HEK293 (cell line): ENCODE measurements at regions not wholly inside any gene's neighbourhood (a gene's known extent, or its start where the extent isn't known, plus 50 kb on each side); places are given as distances from the start of the nearest gene placed in this dataset.

ENCODE experiments used
- CTCF ChIA-PET: fragments of 350-600 bp; formaldehyde crosslinking; extraction: SDS; loops from one replicate; lab custom pipeline; 2021; ENCODE audit warnings: antibody characterized with exemption; lab: Yijun Ruan, JAX
- POLR2A ChIA-PET: fragments of 300-600 bp; formaldehyde crosslinking; extraction: SDS; loops from one replicate; lab custom pipeline; 2020; ENCODE audit warnings: antibody characterized with exemption, inconsistent platforms; lab: Yijun Ruan, JAX
- H3K27ac ChIP-seq: fragments of 200-500 bp; sonication (Bioruptor generic); 2 replicates; pipeline ENCODE4 v1.5.1; 2014; ENCODE audit warnings: low read depth, low read length, control low read depth, inconsistent platforms; ENCODE audit errors: extremely low read depth
- H3K36me3 ChIP-seq, 2 experiments: fragments of 200-500 bp in 1 of 2; sonication (Bioruptor generic) in 1 of 2; 1 replicate in 1 of 2; 2 replicates in 1 of 2; pipeline ENCODE4 v1.5.1; 2014 to 2017; ENCODE audit warnings: inconsistent platforms in 2 of 2, low read length in 2 of 2; ENCODE audit not compliant: control insufficient read depth in 2 of 2, insufficient read depth in 1 of 2
- H3K4me1 ChIP-seq: fragments of 200-500 bp; sonication (Bioruptor generic); 2 replicates; pipeline ENCODE4 v1.5.1; 2014; ENCODE audit warnings: mild to moderate bottlenecking, low read length, inconsistent platforms; ENCODE audit not compliant: control insufficient read depth, insufficient read depth
- H3K4me3 ChIP-seq: 2 replicates; pipeline ENCODE4 v1.5.1; 2011; ENCODE audit warnings: low read depth, mild to moderate bottlenecking, control low read depth, low read length, moderate library complexity
- H3K9me3 ChIP-seq: fragments of 200-500 bp; sonication (Bioruptor generic); 2 replicates; pipeline ENCODE4 v1.5.1; 2014; ENCODE audit warnings: low read depth, low read length, inconsistent platforms; ENCODE audit not compliant: control insufficient read depth, insufficient read depth
- BCL11B ChIP-seq: fragments of 450-650 bp; formaldehyde crosslinking; IDR thresholded peaks from 2 replicates; pipeline ENCODE4 v1.5.1; 2016; ENCODE audit warnings: low read depth, missing biosample characterization, missing genetic modification characterization
- HOXC10 ChIP-seq: sonication (generic); formaldehyde crosslinking; IDR thresholded peaks from 2 replicates; pipeline ENCODE4 v1.8.1; 2023; ENCODE audit warnings: mild to moderate bottlenecking, missing genetic modification reagents
- SETDB1 ChIP-seq: IDR thresholded peaks from one replicate; pipeline ENCODE4 v1.6.1; 2017; ENCODE audit warnings: mild to moderate bottlenecking, low read length, moderate library complexity, mixed read lengths; ENCODE audit not compliant: insufficient read length
- ZEB2 ChIP-seq: fragments of 450-650 bp; formaldehyde crosslinking; IDR thresholded peaks from 2 replicates; pipeline ENCODE4 v1.5.1; 2016; ENCODE audit warnings: missing biosample characterization, missing genetic modification characterization
- ZFP41 ChIP-seq: fragments of 450-650 bp; formaldehyde crosslinking; IDR thresholded peaks from 2 replicates; pipeline ENCODE4 v1.5.1; 2016; ENCODE audit warnings: missing biosample characterization, missing genetic modification characterization, borderline replicate concordance
- ZNF2 ChIP-seq: fragments of 450-650 bp; formaldehyde crosslinking; IDR thresholded peaks from 2 replicates; pipeline ENCODE4 v1.5.1; 2016; ENCODE audit warnings: missing biosample characterization, missing genetic modification characterization
- ZNF202 ChIP-seq: fragments of 450-650 bp; formaldehyde crosslinking; IDR thresholded peaks from 2 replicates; pipeline ENCODE4 v1.5.1; 2016; ENCODE audit warnings: missing biosample characterization, missing genetic modification characterization, borderline replicate concordance
- ZNF324 ChIP-seq: fragments of 450-650 bp; formaldehyde crosslinking; IDR thresholded peaks from 2 replicates; pipeline ENCODE4 v1.5.1; 2016; ENCODE audit warnings: missing biosample characterization, missing genetic modification characterization
- ZNF335 ChIP-seq: fragments of 450-650 bp; formaldehyde crosslinking; conservative IDR thresholded peaks from 2 replicates; pipeline ENCODE4 v1.5.1; 2016; ENCODE audit warnings: missing biosample characterization, missing genetic modification characterization
- ZNF366 ChIP-seq: fragments of 450-650 bp; formaldehyde crosslinking; conservative IDR thresholded peaks from 2 replicates; pipeline ENCODE4 v1.5.1; 2016; ENCODE audit warnings: missing biosample characterization, missing genetic modification characterization
- ZNF404 ChIP-seq: fragments of 450-650 bp; formaldehyde crosslinking; IDR thresholded peaks from 2 replicates; pipeline ENCODE4 v1.5.1; 2017; ENCODE audit warnings: missing biosample characterization, missing genetic modification characterization
- ZNF473 ChIP-seq: fragments of 450-650 bp; formaldehyde crosslinking; IDR thresholded peaks from 2 replicates; pipeline ENCODE4 v1.5.1; 2017; ENCODE audit warnings: missing biosample characterization, missing genetic modification characterization
- ZNF610 ChIP-seq: fragments of 450-650 bp; formaldehyde crosslinking; IDR thresholded peaks from 2 replicates; pipeline ENCODE4 v1.5.1; 2016; ENCODE audit warnings: missing biosample characterization, missing genetic modification characterization, borderline replicate concordance
- ZNF621 ChIP-seq: fragments of 450-650 bp; formaldehyde crosslinking; IDR thresholded peaks from 2 replicates; pipeline ENCODE4 v1.5.1; 2017; ENCODE audit warnings: missing biosample characterization, missing genetic modification characterization
- ZNF670 ChIP-seq: fragments of 450-650 bp; formaldehyde crosslinking; IDR thresholded peaks from 2 replicates; pipeline ENCODE4 v1.5.1; 2016; ENCODE audit warnings: missing biosample characterization, missing genetic modification characterization, low read depth
- ZNF677 ChIP-seq: fragments of 450-650 bp; IDR thresholded peaks from 2 replicates; pipeline ENCODE4 v1.5.0; 2018; ENCODE audit warnings: missing biosample characterization, mild to moderate bottlenecking, missing genetic modification characterization, moderate library complexity
- ZNF76 ChIP-seq: fragments of 450-650 bp; formaldehyde crosslinking; IDR thresholded peaks from 2 replicates; pipeline ENCODE4; 2016; ENCODE audit warnings: low read depth, missing biosample characterization, missing genetic modification characterization, borderline replicate concordance
- ZNF837 ChIP-seq: fragments of 450-650 bp; formaldehyde crosslinking; IDR thresholded peaks from 2 replicates; pipeline ENCODE4 v1.5.1; 2016; ENCODE audit warnings: missing biosample characterization, missing genetic modification characterization
- TF ChIP-seq, protein P1 (sequence below): fragments of 450-650 bp; formaldehyde crosslinking; IDR thresholded peaks from 2 replicates; pipeline ENCODE4 v1.5.1; 2016; ENCODE audit warnings: missing biosample characterization, missing genetic modification characterization
- TF ChIP-seq, protein P2 (sequence below): fragments of 450-650 bp; formaldehyde crosslinking; IDR thresholded peaks from 2 replicates; pipeline ENCODE4 v1.5.1; 2016; ENCODE audit warnings: missing biosample characterization, missing genetic modification characterization

DNA sequence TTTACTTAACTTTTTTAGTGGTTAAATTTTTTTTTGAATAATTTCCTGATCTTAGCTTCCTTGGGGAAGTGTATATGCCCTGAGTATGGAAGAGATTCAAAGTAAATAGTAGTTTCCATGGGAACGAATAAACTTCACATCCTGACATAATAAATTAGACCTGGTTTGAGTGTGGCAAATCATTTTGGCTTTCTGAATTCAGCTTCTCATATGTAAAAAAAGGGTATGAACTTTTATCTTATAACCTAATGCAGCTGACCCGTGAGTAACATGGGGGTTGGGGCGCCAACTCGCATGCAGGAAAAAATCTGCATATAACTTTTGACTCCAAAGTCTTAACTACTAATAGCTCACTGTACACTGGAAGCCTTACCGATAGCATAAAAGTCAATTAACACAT lies 736.8 kb upstream of the NCAM2 start:
- H3K9me3 ChIP-seq, result no peaks in the 10 kb centered on the region
- ChIA-PET CTCF (no interaction called here), POLR2A (no interaction called here)
- no peak for TF ChIP-seq SETDB1
- TF ChIP-seq ZNF366 (tag by site-specific recombination), result no peak
- TF ChIP-seq ZNF324 (tag by site-specific recombination), result no peak
- TF ChIP-seq, protein P1, sequence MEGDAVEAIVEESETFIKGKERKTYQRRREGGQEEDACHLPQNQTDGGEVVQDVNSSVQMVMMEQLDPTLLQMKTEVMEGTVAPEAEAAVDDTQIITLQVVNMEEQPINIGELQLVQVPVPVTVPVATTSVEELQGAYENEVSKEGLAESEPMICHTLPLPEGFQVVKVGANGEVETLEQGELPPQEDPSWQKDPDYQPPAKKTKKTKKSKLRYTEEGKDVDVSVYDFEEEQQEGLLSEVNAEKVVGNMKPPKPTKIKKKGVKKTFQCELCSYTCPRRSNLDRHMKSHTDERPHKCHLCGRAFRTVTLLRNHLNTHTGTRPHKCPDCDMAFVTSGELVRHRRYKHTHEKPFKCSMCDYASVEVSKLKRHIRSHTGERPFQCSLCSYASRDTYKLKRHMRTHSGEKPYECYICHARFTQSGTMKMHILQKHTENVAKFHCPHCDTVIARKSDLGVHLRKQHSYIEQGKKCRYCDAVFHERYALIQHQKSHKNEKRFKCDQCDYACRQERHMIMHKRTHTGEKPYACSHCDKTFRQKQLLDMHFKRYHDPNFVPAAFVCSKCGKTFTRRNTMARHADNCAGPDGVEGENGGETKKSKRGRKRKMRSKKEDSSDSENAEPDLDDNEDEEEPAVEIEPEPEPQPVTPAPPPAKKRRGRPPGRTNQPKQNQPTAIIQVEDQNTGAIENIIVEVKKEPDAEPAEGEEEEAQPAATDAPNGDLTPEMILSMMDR (tag by site-specific recombination), result no peak
- TF ChIP-seq BCL11B (tag by site-specific recombination), result no peak
- no peak for TF ChIP-seq ZEB2 (tag by site-specific recombination)
- H3K4me1 ChIP-seq, result no peaks in the 10 kb centered on the region
- no peak overlapping the region for H3K27ac ChIP-seq
- no peak overlapping the region for H3K4me3 ChIP-seq
- no peaks in the 10 kb centered on the region for H3K36me3 ChIP-seq

DNA sequence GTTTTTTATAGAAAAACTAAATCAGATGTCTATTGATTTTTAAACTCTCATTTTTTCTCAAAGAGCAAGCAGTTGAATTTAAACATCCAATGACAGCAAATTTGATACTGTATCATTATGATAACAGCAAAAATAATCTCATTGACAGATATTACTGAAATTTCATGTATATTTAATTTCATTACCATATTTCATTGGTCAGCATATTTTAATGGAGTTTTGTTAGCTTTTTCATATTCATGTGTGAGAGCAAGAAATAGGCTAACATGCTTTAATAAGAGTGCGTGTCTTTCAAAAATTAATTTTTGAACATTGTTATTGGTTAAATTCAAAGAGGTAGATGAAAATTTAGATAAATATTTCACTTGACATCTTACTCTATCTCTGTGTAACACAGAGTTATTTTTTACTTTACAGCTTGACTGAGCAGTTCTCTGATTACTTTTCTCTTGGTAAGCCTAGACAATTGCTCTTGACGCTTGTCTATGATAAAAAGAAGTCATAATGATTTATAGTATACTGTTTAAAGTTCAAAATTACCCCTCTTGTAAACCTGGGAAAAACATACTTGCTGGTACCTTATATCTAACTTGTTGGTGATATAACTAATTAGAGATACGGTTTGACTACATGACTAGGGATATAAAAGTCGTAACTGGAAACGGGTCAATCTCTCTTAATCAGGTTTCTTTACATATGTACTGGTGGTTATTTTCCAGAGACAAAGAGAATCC lies 732.3 kb upstream of the NCAM2 start:
- ChIA-PET CTCF (no interaction called here), POLR2A (no interaction called here)
- Histone ChIP-seq H3K36me3 (no peaks in the 10 kb centered on the region), H3K27ac (no peak overlapping the region), H3K9me3 (no peaks in the 10 kb centered on the region), H3K4me1 (no peaks in the 10 kb centered on the region), H3K4me3 (no peak overlapping the region)
- no peak for TF ChIP-seq ZNF76
- no peak for TF ChIP-seq ZNF610 (tag by site-specific recombination)
- no peak for TF ChIP-seq ZNF335
- no peak for TF ChIP-seq ZNF677 (tag by site-specific recombination)
- no peak for TF ChIP-seq ZNF670 (tag by site-specific recombination)
- no peak for TF ChIP-seq ZNF621 (tag by site-specific recombination)
- no peak for TF ChIP-seq HOXC10 (CRISPR knock-in tag)
- TF ChIP-seq ZNF473, result no peak
- TF ChIP-seq, protein P2, sequence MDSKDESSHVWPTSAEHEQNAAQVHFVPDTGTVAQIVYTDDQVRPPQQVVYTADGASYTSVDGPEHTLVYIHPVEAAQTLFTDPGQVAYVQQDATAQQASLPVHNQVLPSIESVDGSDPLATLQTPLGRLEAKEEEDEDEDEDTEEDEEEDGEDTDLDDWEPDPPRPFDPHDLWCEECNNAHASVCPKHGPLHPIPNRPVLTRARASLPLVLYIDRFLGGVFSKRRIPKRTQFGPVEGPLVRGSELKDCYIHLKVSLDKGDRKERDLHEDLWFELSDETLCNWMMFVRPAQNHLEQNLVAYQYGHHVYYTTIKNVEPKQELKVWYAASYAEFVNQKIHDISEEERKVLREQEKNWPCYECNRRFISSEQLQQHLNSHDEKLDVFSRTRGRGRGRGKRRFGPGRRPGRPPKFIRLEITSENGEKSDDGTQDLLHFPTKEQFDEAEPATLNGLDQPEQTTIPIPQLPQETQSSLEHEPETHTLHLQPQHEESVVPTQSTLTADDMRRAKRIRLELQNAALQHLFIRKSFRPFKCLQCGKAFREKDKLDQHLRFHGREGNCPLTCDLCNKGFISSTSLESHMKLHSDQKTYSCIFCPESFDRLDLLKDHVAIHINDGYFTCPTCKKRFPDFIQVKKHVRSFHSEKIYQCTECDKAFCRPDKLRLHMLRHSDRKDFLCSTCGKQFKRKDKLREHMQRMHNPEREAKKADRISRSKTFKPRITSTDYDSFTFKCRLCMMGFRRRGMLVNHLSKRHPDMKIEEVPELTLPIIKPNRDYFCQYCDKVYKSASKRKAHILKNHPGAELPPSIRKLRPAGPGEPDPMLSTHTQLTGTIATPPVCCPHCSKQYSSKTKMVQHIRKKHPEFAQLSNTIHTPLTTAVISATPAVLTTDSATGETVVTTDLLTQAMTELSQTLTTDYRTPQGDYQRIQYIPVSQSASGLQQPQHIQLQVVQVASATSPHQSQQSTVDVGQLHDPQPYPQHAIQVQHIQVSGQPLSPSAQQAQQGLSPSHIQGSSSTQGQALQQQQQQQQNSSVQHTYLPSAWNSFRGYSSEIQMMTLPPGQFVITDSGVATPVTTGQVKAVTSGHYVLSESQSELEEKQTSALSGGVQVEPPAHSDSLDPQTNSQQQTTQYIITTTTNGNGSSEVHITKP (tag by site-specific recombination), result no peak
- TF ChIP-seq ZNF202, result no peak
- TF ChIP-seq ZNF837 (tag by site-specific recombination), result no peak
- no peak for TF ChIP-seq ZNF324 (tag by site-specific recombination)
- TF ChIP-seq ZNF404 (tag by site-specific recombination), result no peak
- TF ChIP-seq ZNF2 (tag by site-specific recombination), result no peak
- TF ChIP-seq ZFP41 (tag by site-specific recombination), result no peak
